NCI-H1092 (cell line): ENCODE measurements at regions not wholly inside any gene's neighbourhood (a gene's known extent, or its start where the extent isn't known, plus 50 kb on each side); places are given as distances from the start of the nearest gene placed in this dataset.
"Not testable (repeated sequence)": the region's sequence is repeated elsewhere in the genome, so short reads cannot be mapped to it uniquely, and the experiment has no call there.

Experiments used
- DNase-seq: peaks from one replicate; lab custom pipeline; 2025; lab: John Stamatoyannopoulos, UW

DNA sequence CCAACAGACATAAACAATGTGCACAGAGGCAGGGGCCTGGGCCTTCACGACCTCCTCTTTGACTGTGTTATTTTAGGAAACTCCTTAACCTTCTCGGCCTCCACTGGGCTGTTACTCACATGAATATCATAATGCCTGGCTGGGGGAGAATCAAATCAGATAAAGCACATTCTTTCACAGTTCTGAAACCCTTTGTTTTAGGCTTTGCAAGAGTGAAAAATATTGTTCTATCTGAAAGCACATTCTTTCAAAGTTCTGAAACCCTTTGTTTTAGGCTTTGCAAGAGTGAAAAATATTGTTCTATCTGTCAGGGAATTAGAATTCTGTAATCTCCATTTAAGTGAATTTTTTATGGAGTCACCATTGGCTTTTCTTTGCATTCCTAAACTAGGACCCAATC is 50.7 kb upstream of the SYNDIG1 start:
- DNase-seq: no peak

DNA sequence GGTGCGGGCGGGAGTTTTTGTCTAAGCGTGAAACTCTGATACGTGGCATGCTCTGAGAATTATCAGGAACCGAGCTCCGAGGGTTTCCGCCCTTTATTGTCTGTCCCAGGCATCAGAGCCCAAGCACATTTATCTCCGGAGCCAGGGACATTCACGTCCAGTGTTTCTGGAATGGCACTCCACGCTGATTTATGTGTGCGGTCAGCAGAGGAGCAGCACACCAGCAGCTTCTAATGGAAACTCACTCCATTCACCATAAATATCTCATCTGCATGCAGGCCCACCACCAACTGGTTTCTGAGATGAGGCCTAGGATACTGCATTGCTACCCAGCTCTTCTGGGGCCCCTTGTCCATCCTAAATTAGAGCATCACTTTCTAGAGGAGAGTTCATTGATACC is 51.9 kb upstream of the SYNDIG1 start:
- no peak for DNase-seq

DNA sequence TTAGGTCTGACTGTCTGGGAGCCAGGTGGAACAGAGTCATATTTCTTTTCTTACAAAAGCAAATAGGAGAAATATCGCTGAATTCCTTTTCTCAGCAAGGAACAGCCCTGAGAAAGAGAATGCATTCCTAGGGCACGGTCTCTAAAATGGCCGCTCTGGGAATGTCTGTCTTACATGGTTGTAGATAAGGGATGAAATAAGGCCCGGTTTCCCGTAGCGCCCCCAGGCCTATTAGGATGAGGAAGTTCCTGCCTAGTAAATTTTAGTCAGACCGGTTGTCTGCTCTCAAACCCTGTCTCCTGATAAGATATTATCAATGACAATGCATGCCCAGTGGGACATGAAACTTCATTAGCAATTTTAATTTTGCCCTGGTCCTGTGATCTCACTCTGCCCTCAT is 54.0 kb upstream of the SYNDIG1 start:
- not testable (repeated sequence) for DNase-seq

DNA sequence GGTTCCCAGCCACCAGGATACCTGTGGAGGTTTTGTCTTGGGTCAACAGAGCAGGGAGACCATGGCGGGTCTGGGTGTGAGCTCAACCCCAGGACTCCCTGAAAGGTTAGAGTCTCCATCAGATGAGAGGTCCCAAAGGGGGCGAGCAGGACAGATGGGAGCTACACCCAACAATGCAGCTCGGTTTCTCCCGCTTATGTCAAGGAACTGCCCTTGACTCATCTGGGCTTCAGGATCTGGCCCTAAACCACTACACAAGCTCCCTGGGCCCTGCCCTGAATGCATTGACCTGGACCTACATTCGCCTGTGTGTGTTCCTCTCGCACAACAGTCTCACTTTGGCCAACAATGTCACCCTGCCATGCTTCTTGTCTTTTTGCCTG is 57.6 kb upstream of the SYNDIG1 start:
- no peak for DNase-seq

DNA sequence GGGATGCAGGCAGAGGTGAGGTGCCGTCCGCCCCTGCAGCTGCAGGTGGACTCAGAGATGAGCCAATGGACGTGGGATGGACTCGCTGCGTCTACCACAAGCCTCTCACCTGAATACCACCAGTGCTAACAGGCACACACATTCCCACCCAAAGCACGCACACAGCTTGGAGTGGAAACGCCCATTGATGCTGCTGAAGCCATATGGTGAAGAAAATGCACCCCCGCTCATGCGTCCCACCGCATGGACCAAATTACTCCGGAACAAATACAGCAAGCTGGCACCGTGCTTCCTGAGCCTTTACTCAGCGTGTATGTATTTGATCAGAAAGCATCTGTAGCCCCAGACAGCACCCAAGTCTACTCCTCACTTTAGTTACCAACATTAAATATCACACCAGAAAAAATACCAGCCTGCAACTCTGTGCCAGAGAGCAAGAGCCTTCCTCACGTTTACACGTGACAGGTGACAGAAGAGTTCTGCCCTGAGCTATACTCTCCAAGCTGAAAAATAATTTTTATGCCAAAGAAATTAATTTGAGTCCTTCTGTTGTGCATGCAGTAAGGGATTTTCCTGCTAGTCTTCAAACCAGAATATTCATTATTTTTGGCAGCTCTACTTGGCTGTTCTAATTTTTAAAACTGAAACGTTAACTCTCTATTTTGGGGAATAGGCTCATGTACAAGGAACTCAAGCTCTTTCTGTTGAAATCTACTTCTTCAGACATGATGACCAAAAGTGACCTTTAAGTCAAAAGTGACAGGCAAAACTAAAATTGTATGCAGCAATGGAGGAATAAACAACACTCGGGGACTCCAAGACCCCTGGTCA is 58.2 kb upstream of the SYNDIG1 start:
- no peak for DNase-seq

DNA sequence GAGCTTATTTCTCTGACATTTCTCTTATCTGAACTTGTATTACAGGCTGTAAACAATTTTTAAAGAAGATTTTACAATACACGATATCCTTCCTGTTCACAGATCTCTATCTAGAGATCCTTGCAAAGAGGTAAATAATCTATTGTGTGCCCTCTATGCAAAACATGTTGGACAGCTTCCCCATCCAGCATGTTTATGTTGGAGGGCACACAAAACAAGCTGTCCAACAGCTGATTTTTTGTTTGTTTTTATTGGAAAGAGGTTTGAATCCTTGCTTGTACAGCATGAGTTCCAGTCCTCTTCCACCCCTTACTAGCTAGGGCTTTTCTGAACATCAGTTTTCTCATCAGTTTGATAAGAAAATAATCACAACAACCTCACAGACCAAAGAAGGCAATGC is 62.3 kb upstream of the SYNDIG1 start:
- DNase-seq: no peak

DNA sequence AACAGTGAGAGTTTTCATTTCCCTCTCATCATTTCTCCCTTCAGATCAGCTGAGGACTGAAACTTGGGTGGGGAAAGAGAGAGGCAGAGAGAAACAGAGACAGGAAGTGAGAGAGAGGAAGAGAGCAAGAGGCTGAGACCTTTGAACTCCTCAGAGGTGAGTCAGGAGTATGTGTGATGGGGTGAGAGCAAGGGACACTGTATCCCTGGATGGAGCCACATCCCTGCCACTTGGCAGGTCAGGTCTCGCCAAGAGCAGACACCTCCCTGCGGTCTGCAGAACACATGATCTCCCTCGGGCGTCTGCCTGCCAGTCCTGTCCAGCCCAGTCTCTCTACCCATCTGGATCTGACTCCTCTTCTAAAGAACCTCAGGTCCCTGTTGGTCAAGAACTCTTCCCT is 62.7 kb upstream of the SYNDIG1 start:
- peak; percentile 3 for DNase-seq

DNA sequence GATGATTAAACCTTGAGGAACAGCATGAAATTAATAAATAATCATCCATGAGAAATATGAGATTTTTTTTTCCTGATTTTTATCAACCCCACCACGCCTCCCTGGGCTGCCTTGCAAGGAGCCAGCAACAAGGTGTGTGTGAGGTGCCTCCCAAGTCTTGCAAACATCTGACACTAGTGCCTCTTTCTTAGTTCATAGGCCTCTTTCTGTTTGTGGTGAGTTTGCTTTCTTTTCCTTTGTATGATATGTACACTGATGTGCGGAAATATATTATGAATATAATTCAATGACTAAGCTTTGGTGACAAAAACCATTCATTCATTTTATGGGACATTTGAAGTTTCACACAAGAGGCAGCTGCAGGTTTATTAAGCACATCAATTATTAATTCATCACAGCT is 63.2 kb upstream of the SYNDIG1 start:
- no peak for DNase-seq

DNA sequence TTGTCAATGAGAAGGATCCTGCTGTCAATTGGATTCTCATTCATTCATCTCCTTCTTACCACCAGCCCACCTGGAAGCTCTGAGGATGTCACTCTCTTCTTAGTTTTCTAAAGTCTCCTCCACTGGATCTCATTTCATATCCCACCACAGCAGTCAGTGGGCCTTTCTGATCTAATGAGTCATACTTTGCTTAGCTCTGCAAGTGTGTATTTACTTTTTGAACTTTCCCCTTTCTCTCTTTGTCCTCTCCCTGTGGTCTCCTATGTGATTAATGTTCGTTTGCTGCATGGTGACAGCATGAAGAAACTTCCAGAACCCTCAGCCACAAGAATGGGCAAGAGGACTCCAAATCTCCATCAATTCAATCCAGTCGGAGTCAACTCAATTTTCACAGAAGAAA is 63.6 kb upstream of the SYNDIG1 start:
- no peak for DNase-seq

DNA sequence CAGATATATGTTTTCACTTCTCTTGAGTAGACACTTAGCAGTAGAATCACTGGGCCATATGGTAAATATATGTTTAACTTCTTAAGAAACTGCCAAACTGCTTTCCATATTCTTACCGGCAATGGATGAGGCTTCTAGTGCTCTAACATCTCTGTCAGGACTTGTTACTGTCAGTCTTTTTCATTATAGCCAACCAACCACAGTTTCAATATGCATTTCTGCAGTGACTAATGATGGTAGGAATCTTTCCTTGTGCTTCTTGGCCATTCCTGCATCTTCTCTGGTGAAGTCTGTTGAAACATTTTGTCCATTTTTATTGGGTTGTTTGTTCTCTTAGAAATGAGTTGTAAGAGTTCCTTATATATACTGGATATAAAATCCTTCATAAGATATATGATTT is 66.0 kb upstream of the SYNDIG1 start:
- DNase-seq: no peak

DNA sequence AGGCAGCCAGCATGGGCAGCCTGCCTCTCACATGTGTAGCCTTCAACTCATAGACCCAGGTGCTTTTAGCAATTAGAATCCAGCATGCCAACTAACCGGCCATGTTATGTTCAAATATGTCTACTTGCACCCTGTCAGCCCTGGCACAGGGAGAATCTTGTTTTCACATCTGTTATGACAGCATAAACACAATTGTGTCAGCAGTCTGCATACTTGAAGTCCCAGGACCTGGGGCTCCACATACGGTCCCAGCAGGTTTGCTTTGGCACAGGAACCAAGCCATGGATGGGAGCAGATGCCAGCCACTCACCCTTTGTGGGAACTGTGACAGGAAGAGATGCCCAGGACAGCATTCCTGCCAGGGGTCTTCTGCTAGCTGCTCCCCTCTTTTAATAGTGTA is 67.2 kb upstream of the SYNDIG1 start:
- no peak for DNase-seq

DNA sequence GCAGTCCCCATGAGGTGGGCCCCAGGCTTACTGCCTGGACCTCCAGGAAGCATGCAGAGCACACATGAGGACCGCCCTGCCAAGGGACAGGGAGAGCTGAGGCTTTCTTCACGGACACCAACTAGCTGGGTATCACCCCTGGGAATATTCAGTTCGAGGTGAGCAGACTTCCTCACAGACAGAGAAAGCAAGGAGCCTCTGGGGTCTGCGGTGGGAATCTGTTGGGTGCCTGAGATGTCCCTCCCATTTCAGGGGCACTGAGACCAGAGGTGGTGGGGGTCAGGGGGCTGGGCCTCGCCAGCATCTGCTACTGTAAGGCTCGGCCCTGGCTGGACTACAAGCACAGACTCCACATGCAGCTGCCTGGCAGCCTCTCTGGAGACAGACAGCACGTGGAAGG is 74.3 kb upstream of the SYNDIG1 start:
- DNase-seq: no peak

DNA sequence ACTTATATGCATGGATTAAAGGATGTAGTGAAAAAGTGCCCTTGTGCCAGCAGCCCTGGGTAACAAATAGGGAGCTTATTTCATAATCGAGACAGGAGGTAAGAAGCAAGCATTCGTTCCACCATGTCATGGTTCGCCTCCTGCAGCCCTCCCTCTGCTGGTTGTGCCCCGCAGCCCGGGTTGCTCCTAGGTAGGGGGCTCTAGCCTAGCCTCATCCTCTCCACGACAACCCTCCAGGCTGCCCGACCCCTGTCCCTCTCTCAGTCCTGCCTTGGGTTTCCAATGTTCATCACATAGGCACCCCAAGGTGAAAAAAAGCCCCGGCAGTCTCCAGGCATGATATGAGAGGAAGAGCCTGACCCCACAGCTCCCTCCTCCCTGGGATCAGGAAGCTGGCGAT is 75.5 kb upstream of the SYNDIG1 start:
- DNase-seq: no peak

DNA sequence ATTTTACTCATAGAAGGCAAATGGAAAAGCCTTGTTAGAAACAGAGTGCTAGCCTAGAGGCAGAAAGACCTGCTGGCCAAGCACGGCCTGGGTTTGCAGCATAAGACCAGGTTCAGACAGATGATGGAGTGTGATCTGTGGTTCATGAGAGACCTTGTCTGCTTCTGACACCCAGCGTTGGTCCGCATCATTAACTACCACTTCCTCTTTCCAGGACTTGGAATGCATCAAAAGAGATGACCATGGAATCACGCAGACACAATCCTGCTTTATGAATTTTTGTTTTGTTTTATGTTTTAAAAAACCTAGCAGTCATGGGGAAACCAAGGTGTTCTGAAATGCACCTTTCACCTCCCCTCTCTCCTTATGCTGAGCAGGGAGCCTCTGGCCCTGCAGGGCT is 76.8 kb upstream of the SYNDIG1 start:
- no peak for DNase-seq

DNA sequence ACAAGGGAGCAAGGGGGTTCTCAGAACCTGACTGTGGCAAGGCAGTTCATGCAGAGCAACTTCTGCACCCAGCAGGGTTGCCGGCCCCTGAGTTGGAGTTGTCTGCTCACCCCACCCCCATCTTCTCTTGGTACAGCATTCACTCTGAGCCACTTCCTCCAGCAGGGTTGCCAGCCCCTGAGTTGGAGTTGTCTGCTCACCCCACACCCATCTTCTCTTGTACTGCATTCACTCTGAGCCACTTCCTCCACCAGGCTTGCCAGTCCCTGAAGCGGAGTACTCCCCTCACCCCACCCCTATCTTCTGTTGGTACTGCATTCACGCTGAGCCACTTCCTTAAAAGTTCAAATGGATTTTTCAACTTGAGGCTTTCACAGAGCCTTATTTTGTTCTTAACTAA is 79.7 kb upstream of the SYNDIG1 start:
- DNase-seq: no peak

DNA sequence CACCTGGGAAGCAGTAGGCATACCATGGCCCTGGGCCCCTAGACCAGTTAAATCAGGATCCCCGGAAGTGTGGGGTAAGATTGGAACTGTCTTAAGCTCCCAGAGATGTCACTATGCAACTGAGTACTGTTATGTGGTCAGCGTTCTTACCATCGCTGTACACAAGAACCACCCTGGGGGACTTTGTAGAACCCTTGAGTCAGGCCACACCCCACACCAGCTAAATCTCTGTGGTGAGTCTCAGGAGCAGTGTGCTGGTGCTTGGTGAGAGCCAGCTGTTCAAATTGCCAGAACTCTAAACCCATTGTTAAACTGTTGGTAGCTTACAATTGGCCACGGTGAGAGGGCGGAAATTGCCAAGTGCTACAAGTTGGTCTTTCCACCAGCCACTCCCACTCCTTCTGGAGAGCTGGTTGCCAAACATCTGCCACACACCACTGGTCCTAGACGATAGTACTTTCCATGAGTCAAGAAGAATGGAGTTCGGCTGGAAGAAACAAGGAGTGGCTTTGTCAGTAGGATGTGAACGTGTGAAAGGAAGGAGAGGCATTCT is 80.5 kb upstream of the SYNDIG1 start:
- no peak for DNase-seq

DNA sequence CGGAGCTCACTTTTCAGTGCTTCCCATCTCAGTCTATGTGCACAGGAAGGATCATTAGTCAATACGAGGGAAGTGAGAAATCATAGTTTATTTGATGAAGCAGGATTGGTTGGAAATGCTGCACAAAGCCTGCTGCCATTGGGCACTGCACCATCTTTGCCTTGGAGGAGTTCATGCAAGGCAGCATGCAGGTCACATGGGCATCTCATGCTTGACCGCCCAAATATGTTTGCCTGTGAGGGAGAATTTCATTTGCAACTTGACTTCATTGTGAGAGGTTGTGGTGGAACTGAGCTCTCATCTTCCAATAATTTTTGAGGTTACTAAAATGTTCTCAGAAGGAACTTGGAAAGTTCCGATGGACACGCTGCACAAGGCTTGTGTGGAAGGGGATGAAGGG is 83.9 kb upstream of the SYNDIG1 start:
- no peak for DNase-seq

DNA sequence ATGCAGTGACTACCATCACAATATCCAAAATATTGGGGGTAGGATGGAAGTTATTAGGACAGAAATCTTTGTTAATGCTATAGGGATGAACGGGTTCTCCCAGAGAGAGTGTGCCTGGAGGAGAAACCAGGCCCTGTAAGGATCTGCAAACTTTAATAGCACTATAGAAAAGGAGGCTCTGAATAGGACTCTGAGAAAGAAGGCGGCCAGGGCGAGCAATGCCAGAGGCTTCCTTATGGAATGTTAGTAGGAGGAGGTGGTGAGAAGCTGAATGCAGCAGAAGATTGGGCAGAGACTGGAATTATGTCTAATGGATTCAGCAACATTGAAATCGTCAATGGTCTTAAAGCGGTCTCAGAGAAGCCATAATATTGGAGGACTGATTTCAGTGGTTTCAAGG is 84.6 kb upstream of the SYNDIG1 start:
- no peak for DNase-seq

DNA sequence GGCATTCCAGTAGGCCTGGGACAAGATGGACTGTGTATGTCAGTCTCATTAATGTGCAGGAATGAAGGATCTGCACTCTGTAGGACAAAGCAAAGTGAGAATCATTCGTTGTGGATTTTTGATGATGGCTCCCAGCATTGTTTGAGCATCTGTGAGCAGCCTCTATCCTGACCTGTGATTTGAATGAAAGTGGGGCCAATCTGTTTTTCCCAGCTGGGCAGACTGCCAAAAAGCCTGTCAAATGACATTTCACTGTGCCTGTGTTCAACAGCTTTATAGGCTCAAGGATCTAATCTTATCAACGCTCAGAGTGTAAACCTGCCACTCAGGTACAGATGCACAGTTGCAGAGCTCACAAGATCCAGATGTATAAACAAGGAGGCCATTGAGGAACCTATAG is 86.7 kb upstream of the SYNDIG1 start:
- peak; percentile 51 for DNase-seq

DNA sequence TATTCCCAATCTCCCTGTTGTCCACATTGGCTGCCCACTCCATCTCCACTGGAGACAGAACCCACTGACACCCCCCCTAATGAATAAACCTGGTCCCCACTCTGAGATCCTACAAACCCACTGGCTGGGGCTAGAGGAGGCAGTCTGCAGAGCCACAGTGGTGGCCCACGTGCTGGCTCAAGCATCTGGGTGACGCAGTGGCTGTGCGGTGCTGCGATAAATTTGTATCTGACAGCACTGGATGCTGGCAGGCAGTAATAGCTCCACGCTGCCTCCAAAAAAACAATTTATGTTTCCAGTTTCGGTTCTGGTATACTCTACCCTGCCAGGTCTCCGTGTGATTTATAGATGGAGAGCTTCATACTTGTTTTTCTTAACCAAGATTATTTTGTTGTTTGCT is 87.1 kb upstream of the SYNDIG1 start:
- no peak for DNase-seq

DNA sequence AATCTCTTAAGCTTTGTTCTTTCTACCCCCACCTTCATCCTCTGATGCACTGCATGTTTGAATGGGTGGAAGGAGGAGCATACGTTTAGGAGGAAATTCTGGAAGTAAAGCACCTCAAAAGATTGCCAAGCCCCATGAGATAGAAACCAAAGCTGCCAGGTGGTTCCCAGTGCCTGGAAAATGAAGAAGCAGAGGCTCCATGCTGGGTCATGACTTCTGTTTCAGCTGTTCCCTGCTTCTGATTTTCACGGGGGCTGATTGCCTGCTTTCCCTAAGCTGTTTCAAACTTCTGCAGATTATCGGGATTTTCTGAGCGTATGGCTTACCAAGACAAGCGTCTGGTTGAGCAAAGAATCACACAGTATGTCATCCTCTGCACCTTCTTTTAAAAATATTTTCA is 87.5 kb upstream of the SYNDIG1 start:
- DNase-seq: no peak

DNA sequence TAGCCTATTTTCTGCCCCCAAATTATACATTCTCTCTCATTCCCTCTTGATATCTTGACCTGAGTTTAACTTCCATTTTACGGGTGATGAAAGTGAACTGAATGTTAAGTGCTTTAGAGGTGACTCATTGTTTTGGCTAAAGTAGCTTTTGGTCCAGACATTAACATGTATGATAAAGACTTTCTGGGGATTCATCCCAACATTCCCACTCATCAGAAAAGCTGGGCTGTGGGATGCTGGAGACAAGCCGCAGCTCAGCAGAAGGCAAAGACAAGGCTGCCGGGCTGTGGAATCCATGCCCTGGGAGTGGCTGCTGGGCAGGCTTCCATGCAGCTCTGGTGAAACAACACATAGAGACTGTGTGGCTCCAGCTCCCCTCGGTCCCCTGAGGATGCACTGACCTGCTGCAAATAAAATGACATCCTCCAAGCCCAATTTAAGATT is 89.9 kb upstream of the SYNDIG1 start:
- no peak for DNase-seq

DNA sequence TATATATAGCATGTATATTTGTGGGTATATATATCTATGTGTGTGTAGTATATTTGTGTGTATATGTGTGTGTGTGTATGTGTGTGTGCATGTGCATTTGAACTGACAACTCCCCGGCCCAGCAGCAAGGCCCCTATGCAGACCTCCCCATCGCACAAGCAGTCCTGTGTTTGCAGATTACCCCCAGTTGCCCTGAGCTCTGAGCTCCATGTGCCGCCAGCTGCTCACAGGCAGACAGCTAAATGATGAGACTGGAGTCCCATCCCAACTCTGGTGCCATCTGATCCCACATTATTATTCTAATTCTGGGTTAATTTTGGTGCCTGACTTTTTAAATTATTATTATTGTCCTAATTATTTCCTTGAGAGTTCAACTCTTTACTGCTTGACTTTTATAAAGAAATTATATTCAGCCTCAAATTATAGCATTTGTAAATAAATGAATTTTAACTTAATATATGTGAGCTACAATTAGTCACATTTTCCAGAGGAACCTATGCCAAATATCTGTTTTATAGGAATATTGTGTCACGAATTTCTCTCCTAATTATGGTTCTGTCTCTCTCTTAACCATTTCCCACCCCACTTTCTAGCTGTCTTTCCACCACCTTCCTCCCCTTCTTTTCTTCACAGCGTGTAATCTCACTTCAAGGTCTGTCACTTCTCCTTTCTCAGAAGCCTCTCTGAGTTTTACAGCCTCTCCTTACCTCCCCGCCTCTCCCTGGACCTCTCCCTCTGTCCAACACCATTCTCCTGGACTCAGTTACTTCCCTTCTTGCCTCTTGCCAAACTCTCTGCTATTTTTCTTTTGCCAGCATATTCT is 90.6 kb upstream of the SYNDIG1 start:
- no peak for DNase-seq
